HG02840 (cell line): ENCODE measurements at regions not wholly inside any gene's neighbourhood (a gene's known extent, or its start where the extent isn't known, plus 50 kb on each side); places are given as distances from the start of the nearest gene placed in this dataset.

Experiments
- ATAC-seq: cut with Tn5 transposase; IDR thresholded peaks from one replicate; pipeline ENCODE4 v1.9.1; 2021; ENCODE audit warnings: mild to moderate bottlenecking, moderate library complexity, moderate number of reproducible peaks; ENCODE audit not compliant: unreplicated experiment, low FRiP score

DNA sequence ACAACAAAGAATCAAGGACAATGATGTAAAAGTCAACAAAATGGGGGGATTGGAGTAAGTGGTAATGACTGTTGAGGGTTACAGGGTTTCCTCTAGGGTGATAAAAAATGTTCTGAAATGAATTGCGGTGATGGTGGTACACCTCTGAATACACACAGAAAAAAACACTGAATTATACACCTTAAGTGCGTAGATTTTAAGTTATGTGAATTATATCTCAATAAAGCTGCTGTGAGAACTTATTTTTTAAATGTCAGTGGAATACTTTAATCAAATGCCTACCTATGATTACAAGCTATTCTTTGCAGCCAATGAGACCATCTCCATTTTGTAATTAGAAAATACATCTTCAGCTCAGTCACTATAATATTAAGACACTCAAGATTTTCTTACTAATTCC is 53.5 kb downstream of the ZNF608 start:
- no peak for ATAC-seq

DNA sequence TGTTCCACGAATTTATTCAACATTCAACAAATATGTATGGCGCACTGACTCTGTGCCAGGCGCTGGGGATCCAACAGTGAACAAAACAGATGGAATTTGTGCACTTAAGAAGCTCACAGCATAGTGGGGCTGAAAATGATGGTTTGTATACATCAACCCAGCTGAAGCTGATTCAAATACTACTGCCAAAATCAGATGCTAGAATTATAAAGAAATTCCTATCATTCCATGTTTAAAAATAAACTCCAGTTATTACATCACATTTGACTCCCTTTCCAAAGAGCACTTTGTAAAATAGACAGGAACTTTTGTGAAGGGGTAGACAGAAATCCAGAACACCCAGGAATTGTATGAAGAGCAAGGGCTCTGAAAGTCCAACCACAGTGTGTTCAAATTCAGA is 54.1 kb downstream of the ZNF608 start:
- ATAC-seq: no peak

DNA sequence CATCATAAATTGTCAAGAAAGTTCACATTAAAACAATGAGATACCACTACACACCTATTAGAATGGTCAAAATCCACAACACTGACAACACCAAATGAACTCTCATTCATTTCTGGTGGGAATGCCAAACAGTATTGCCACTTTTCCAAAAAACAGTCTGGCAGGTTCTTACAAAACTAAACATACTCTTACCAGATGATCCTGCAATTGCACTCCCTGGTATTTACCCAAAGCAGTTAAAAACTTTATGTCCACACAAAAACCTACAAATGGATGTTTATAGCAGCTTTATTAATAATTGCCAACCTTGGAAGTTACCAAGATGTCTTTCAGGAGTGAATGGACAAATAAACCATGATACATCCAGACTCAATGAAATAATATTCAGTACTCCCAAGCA is 56.8 kb downstream of the ZNF608 start:
- no peak for ATAC-seq

DNA sequence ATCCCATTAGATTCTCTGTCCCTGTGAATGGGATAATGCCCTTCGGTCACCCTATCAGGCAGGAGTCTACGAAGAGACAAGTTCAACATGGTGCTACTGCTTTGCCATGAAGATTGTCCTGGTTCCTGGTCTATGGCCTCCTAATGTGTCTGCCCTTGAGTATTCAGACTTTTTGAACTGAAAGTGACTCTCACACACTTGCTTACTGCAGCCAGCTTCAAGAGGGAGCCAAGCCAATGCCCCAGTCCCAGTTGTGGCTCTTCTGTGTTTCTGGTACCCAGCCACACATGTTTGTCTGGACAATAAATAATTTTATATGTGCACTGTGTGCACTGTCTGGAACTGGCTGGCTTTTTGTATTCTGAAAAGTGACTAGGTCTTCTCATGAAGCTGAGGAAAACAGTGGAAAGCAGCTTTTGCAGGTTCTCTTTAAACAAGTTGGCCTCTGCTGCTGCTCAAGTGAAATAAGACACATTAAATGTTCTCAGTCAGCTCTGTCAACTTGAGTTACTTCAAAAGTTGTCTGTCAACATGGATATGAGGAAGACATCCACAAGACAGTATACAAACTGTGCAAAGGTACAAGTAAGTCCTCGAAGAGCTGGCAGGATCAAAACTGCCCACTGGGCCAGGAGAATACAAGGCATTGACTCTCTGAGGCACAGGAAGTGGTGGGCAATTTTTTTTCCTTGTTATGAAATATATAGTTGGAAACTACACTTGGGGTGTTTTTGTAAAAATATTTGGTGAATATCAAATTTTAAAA is 60.0 kb downstream of the ZNF608 start:
- ATAC-seq: no peak

DNA sequence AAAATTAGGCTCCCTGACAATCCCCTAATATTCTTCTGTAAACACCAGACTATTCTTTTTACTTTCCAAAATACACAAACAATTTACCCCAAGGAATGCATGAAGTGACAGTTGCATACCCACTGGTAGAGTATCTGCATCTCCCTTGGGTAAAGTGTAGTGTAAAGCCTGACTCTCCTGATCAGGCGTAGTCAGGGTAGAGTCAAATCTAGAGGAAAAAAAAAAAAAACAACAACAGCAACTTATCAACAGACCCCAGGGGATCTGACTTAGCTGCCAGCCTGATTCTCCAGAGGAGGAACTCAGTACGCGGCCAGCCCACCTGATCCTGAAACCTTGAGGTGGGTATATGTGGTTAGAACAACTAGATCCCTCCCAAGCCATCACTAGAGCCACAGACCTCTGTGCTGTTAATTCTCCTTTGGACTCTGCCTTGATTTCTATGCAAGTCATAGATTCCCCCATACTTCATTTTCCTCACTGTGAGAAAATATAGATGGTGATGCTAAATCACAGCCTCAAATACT is 61.0 kb downstream of the ZNF608 start:
- ATAC-seq: no peak

DNA sequence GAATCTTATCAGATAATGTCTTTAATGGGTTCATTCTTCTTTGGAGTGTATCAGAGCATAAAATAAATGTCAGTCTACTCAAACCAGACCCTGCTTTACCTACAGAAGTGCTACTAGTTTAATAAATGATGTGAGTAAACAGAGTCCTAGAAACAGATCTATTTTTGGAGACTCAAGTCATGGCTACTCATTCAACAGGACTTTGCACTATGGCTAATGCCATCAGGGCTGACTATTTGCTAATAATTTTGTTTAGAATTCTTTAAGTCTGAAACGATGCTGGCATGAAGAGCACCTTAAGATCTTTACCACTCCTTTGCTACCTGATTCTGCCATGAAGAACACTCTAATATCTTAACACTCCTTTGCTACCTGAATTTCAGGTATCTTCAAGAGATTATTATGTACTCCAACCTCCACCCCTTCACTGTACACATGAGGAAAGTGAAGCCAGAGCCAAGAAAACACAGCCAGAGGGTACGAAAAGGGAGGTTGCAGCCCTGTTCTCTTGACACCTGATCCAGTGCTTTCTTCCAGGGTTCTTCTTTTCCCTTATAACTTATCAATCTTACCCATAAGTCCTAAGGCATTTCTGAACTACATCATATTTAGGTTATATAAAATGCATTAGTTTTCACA is 62.4 kb downstream of the ZNF608 start:
- ATAC-seq: no peak

DNA sequence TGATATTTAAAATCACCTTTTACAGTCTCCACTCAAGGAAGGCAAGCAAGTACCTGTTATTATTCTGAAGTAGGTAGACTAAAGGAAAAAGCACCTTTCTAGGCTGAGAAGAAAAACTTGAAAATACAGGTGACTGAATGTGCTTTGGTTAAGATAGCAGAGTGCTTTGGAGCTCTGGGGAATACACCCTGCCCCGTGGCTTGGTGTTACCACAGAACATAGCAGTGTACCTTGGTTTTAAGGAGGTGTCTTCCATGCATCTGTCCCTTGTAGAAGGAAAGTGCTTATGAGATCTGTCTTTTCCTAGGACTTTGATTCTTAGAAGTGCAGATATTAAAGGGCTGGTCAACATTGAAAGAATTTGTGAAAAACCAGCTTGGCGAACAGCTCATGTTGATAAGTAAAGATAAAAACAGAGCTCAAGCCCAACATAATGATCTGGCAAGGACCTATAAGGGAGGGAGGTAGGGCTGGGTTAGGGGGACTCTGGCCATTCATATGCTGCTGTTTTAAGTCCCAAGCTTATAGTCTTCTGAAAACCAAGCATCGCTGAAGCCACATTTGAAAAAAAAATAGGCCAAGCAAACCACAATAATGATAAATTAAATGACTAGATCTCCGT is 66.8 kb downstream of the ZNF608 start:
- ATAC-seq: no peak

DNA sequence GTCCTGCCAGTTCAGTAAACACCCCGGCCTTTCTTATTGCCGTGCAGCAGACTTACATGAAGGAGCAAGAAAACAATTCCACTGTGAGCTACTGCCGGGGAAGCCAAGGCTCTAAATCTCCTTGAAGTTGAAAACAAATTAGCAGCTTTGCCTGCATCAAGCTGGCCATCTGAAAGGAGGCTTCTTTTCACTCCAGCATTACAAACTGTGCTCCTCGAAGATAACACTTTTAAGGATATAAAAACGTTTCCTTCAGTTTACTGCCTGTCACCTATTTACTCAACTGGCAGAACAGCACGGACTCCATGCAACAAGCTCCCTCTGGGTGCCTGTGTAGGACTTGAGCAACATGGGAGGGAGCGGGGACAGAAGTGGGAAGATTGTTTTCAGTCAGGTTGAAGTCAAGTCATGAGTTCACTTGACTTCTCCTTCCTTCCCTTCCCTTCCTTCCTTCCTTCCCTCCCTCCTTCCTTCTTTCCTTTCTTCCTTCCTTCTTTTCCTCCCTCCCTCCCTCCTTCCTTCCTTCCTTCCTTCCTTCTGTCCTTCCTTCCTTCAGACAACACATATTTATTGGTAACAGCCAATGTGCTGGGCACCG is 67.4 kb downstream of the ZNF608 start:
- ATAC-seq: no peak

DNA sequence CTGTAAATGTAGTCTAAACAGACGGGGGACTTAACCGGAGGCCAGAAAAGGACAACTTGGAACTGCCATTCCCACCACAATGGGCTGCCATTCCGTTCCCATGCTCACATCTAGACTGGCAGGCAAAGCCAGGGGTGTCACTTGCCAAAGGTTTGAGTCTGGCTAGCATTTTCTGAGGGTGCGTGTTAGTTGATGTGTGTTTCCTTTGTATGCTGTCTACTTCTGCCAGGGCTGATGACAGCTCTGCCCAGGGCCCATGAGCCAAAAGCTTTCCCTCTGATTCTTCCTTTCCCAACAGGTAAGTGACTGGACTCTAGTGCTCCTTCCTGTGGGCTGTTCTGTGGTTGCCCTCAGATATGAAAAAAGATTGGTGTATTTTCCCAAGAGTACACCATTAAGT is 68.0 kb downstream of the ZNF608 start:
- no peak for ATAC-seq

DNA sequence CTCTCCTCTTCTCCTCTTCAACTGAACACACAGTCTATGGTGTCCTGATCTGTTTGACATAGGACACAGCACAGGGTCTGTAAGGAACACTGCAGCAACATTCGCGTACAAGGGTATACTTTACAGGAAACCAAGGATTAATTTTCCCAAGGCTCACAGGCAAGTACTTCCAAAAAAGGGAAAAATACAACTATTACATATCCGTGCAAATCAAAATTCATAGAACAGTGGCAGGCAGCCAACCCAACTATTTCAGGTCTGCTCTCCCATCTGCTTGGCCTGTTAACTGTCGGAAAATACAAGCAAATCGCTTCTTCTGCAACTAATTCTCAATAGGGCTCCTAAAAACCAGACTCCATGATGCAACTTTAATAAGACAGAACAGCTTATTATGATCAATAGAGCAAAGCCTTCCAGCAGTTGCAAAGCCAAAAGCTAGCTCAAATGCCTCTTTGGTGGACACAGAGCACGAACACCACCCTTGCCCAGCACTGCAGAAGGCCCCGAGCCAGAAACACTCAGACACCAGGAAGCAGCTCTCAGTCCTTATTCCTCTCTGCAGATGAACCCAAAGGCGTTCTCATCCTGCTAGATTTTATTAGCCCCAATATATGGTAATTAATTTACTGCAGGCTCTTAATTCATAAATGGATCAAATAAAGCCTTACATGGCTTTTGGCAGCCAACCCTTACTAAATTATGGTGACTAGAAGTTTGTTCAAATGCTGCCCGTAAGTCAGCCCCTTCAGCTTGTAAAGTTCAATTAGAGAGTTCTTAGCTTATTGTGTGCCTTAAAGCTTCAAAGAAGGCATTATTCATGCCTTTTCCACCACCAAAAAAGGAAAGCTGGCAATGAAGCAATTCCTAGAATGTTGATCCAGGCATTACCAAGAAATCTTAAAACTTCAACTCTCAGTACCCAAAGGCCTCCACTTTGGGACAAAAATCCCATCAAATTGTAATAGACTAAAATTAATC is 68.8 kb downstream of the ZNF608 start:
- no peak for ATAC-seq

DNA sequence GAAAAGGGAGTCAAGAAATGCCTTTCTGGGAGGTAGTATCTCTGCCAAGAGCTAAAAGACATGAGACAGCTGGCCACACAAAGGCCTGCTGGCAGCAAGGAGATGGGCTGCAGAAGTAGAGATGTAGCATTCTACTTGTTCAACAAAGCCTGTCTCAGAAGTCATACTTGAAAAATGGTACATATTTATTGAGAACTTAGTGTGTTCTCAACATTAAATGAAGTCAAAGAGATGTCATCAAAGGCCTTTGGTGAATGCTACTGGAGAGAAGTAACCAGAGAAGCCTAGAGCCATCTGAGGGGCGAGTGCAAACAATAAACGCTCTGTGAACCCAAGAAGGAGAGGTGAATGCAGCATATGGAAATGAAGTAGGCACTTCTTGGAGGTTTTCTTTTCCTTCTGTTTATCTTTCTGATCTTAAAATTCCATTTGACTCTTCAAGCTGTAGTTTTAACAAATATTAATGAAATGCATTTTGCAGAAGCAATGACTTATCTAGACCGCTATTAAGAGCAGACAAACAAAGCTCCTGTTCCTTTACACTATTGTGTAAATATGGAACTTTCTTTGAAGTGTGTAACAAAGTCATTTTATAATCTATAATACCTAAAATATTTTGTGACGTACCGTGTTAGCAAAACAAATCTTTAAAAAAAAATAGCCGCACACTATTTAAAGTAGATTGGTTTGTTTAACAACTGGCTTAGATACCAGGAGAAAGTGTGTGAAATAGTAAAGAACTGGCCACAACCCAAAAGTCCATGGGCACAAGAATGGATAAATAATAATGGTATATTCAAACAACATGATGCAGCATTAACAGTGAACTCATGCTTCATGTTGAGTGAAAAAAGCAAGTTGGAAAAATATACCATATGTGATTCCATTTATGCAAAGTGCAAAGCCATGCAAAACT is 70.2 kb downstream of the ZNF608 start:
- no peak for ATAC-seq

DNA sequence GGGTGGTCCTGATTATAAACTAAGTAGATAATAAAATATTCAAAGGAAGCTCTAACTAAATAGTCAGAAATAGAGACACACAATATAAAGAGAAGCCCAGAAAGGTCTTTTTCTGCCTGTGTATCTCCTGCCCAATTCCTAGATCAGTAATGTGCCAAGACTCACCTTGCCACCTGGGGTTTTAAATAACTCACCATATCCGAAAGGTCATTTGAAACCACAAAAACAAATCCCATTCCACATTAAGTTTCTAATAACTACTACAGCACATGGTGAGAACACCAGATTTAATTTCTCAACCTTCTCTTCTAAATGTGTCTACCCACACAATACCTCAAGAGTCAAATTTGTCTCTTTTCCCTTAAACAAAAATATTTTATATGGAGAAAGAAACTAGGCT is 75.2 kb downstream of the ZNF608 start:
- ATAC-seq: no peak

DNA sequence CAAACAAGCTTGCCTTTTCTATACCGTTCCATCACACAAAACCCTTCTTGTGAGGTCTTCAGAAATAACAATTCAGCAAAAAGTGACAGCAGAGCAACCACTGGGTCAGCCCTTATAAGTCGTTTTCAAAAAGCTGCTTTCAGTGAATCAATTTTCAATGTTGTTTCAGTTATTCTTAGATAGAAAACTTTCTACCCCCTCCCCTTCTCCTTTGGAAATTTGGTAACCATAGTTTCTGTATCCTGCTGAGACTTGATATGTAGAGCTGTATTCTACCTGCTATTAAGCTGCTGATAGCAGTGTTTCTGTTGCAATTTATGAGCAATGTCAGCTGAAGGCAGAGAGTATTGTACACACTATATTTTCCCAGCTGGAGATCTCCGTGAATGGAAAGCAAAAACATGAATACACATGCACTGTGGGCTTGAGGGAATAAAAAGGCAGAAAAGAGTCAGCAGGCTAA is 75.7 kb downstream of the ZNF608 start:
- no peak for ATAC-seq

DNA sequence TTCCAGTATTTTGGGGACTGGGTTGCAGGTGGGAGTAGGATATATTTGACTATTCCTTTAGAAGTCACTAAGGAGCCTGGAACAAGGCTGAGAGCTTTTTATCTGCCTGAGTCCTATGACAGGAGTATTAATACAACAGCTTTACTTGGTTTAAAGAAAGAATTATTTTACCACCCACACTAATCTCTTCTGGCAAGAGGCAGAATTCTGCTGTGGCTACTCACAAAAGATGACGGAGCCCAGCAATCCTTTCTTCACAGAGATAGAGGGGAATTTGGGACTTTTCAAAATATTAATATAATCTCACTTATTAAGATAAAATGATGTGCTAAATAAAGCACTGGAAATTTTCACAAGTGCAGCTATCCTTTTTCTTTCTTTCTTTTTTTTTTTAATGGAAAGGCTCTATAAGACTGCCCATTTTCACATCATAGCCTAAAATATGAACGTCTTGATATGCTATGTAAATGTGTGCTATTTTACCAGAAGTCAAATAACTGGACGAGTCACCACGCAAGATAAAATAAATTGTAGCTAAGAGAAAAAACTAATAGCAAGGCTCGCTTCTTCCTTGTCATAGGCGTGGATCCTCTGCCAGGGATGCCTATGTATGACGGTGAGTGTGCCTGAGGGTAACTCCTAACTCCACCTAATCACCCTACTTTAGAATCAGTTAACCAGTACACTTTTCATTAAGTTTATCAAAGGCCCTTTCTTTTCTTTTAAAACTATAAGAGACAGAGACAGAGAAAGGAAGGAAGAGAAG is 76.3 kb downstream of the ZNF608 start:
- no peak for ATAC-seq

DNA sequence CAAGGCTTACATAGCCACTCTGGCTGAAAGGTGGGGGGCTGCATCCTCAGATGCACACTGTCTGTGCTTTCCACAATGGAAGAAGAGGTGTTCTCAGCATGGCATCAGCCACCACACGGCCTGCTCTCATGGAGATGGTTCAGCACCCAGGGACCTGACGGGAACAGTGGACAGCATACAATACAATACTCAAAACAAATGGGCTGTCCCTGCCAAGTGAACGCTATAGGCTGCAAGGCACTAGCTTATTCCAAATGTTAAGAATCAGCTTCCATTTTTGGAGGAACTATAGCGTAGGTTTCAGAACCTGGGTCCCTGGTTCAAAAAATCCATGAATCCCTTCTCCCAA is 77.2 kb downstream of the ZNF608 start:
- ATAC-seq: no peak

DNA sequence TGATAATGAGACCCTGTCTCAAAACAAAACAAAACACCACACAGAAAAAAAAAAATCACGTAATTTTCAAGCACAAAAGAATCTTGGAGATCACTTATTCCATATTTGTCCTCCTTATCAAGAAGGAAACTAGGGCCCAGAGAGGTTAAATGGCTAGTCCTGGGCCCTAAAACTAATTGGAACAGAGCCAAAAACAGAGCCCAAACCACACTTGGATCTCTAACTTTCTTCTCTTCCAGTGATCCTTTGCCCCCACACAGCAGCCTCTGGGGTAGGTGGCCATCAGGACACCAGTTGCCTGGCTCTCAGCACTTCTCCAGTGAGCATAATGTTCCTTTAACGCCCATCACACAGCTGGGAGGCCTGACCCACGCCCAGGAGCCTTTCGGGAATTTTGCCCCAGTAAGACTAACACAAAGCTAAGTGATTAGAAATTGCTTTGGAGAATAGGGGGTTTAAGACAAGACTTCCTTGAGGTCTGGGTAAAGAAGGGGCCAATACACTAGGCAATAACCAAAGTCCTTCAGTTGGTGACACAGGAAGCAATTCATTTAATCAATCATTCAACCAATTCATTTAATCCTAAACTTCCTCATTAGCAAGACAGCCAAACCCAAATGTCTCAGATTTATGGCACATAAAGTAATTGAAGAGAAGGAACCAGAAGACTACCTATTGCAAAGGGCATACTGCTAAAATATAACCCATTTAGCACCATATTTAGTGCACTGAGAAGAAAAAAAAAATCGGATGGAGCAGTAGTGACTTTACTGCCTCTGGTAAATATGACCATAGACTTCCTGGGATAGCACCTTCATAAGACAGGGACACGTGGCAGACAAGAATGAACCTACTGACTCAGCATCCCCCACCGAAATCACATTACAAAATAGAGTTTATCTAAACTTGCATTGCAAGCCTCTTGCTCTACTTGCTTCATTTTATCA is 77.8 kb downstream of the ZNF608 start:
- ATAC-seq: no peak

DNA sequence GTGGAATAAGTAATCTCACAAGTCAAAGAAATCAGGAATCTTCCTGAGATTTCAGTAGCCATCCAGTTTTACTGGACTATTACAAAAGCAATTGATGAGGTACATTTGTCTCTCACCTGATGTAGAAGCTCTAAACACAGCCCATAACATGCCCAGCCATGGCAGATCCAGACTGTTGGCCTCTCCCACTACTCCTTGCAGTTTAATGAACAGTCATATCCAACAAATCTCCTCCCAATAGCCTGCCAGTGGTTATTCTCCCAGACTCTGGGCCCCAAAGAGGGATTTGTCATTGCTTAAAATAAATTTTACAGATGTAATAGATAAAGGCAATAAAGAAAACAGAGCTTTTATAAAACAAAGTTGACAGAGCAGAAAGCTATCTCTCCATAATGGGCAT is 80.8 kb downstream of the ZNF608 start:
- no peak for ATAC-seq
